GM10266 (cell line): ENCODE measurements at regions not wholly inside any gene's neighbourhood (a gene's known extent, or its start where the extent isn't known, plus 50 kb on each side); places are given as distances from the start of the nearest gene placed in this dataset.

ENCODE experiments used
- DNase-seq: peaks from one replicate; pipeline ENCODE4 v3.0.0; 2012; ENCODE audit errors: extremely low spot score
- TF ChIP-seq, protein P1 (sequence below): IDR thresholded peaks from 2 replicates; pipeline ENCODE4 v1.5.1; 2012; ENCODE audit warnings: mild to moderate bottlenecking, low read depth; ENCODE audit not compliant: control insufficient read depth, insufficient read depth; ENCODE audit errors: missing control alignments

GRCh38 chr6:113031591-113032238, 684.6 kb downstream of the RFPL4B start:
- TF ChIP-seq, protein P1, sequence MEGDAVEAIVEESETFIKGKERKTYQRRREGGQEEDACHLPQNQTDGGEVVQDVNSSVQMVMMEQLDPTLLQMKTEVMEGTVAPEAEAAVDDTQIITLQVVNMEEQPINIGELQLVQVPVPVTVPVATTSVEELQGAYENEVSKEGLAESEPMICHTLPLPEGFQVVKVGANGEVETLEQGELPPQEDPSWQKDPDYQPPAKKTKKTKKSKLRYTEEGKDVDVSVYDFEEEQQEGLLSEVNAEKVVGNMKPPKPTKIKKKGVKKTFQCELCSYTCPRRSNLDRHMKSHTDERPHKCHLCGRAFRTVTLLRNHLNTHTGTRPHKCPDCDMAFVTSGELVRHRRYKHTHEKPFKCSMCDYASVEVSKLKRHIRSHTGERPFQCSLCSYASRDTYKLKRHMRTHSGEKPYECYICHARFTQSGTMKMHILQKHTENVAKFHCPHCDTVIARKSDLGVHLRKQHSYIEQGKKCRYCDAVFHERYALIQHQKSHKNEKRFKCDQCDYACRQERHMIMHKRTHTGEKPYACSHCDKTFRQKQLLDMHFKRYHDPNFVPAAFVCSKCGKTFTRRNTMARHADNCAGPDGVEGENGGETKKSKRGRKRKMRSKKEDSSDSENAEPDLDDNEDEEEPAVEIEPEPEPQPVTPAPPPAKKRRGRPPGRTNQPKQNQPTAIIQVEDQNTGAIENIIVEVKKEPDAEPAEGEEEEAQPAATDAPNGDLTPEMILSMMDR: no peak
- DNase-seq: no peak

- no peak for DNase-seq
- TF ChIP-seq, protein P1: no peak
These were observed 691.9 kb downstream of the RFPL4B start for GRCh38 chr6:113039005-113039404.

DNA sequence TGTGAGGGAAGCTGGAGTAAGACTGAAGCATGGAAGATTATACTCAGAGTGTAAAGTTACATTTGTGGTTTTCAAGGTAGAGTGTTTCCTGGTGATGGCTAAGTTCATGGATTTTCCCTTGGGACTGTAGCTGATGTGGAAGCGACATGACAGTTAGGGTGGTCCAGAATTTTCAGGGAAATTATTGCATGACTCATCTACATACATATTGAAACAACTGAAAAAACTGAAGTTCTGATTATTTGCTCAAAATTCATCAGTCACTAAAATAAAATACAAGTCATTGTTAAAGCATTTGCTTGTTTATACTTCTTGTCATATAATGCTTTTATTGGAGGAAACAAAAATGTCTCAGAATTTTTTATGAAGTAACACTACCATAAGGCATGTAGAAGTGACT, 700.0 kb downstream of the RFPL4B start:
- no peak for DNase-seq
- TF ChIP-seq, protein P1: no peak

GRCh38 chr6:113047932-113048331, 700.8 kb downstream of the RFPL4B start:
- TF ChIP-seq, protein P1: no peak
- DNase-seq: no peak

DNA sequence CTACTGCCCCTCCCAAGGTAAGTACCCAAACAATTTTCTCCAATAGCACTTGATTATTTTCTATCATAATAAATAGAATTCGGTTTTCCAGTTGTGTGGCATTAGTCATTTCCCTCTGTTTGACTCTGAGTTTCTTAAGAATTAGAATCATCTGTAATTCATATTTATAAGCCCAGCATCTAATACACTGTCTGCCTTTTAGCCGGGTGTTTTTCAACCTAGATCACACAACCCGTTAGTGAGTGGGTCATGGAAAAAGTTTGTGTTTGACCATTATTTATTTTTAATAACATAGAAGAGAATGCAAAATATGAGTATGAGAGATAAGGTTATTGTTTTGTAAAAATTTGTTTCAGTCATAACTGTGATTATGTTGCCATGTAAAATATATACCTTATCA, 701.6 kb downstream of the RFPL4B start:
- DNase-seq: no peak
- TF ChIP-seq, protein P1: no peak

- TF ChIP-seq, protein P1: no peak
- no peak for DNase-seq
These were observed 702.1 kb downstream of the RFPL4B start for GRCh38 chr6:113049190-113049589.

GRCh38 chr6:113050010-113050858, 703.1 kb downstream of the RFPL4B start:
- TF ChIP-seq, protein P1: no peak
- no peak for DNase-seq
